H1 (cell line): ENCODE measurements at regions not wholly inside any gene's neighbourhood (a gene's known extent, or its start where the extent isn't known, plus 50 kb on each side); places are given as distances from the start of the nearest gene placed in this dataset.

Experiments
- BCL11A ChIP-seq, 2 experiments: IDR thresholded peaks; one replicate each; pipeline ENCODE4 v1.6.1; 2011; ENCODE audit warnings: low read depth in 2 of 2, low read length in 2 of 2, mild to moderate bottlenecking in 2 of 2
- CEBPB ChIP-seq: IDR thresholded peaks from 2 replicates; pipeline ENCODE4 v1.6.1; 2012; ENCODE audit warnings: low read depth, low read length
- CHD7 ChIP-seq: fragments of 300-600 bp; sonication (generic); IDR thresholded peaks from 2 replicates; pipeline ENCODE4 v1.7.1; 2012; ENCODE audit warnings: low read length, moderate library complexity, mild to moderate bottlenecking, inconsistent platforms; ENCODE audit not compliant: insufficient replicate concordance
- GABPA ChIP-seq: IDR thresholded peaks from 2 replicates; pipeline ENCODE4 v1.6.1; 2011; ENCODE audit warnings: mild to moderate bottlenecking, low read length, moderate library complexity, borderline replicate concordance; ENCODE audit not compliant: insufficient read depth
- NANOG ChIP-seq: IDR thresholded peaks from 2 replicates; pipeline ENCODE4 v1.6.1; 2011; ENCODE audit warnings: low read length, low read depth, mild to moderate bottlenecking, inconsistent platforms; ENCODE audit not compliant: insufficient read depth, poor library complexity, severe bottlenecking
- NRF1 ChIP-seq: IDR thresholded peaks from 2 replicates; pipeline ENCODE4 v1.6.1; 2011; ENCODE audit warnings: mild to moderate bottlenecking, low read depth, low read length, improper control_type of control experiment
- SAP30 ChIP-seq: fragments of 300-600 bp; sonication (generic); IDR thresholded peaks from 2 replicates; pipeline ENCODE4 v1.7.1; 2012; ENCODE audit warnings: low read length, moderate library complexity, mild to moderate bottlenecking, inconsistent platforms; ENCODE audit not compliant: insufficient read depth, insufficient replicate concordance
- TF ChIP-seq, protein P1 (sequence below): IDR thresholded peaks from 2 replicates; pipeline ENCODE4 v1.6.1; 2011; ENCODE audit warnings: low read depth, mild to moderate bottlenecking, low read length; ENCODE audit not compliant: insufficient read depth

DNA sequence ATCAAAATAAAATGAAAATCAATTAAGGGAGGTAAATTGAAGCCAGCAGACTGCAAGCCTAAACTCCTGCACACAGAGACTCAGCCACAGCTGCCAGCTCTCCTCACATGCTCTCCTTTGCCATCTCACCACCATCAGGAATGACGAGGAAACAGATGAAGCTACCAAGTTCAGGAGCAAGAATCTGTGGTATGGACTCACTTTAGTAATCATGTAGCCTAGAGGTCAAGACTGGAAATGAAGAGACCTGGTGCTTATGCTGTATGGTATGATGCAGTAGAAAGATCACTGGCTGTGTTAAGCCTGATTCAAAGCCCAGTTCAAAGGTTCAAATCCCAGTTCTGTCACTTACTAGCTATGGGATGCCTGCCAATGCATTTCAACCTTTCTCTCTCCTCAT is 78.9 kb upstream of the CAMK1G start (continued):
- TF ChIP-seq CHD7 (no peak), GABPA (no peak), CEBPB (no peak), BCL11A (IDR thresholded peaks at IDR 0.05; ENCODE audit: low read depth in 2 of 2, low read length in 2 of 2) (no peak), SAP30 (no peak), NANOG (no peak), NRF1 (no peak)
- TF ChIP-seq, protein P1, sequence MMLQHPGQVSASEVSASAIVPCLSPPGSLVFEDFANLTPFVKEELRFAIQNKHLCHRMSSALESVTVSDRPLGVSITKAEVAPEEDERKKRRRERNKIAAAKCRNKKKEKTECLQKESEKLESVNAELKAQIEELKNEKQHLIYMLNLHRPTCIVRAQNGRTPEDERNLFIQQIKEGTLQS, result no peak
